NCI-H2081 treated with DMSO at 0.1 percent for 48 hours (cell line): ENCODE measurements at regions not wholly inside any gene's neighbourhood (a gene's known extent, or its start where the extent isn't known, plus 50 kb on each side); places are given as distances from the start of the nearest gene placed in this dataset.

Experiments
- DNase-seq: peaks from one replicate; lab custom pipeline; 2025; lab: John Stamatoyannopoulos, UW

DNA sequence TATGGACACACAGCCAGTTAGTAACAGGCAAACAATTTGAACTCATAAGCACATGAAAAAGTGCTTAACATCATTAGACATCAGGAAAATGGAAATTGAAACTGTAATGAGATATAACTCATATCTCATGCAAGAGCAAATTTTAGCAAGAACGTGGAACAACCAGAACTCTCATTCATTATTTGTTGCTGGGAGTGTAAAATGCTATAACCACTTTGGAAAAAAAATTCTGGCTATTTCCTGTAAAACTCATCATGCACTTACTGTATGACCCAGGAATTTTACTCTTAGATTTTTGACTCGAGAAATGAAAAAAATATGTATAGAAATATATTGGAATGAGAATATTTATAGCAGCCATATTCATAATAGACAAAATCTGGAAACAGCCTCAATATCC, 205.7 kb upstream of the PUM3 start:
- no peak for DNase-seq

DNA sequence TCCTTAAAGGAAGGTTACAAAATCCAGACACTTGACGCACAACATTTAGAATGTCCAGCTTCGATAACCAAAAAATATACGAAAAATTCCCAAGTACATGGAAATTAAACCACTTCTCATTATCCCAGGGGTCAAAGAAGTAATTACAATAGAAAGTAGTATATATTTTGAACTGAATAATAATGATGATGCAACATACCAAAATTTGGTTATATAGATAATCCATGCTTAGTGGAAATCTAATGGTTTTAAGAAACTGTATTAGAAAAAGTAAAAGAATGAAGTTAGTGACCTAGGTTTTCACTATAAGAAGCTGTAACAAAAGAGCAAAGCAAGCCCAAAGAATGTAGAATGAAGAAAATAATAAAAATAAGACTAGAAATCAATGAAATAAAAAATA, 204.0 kb upstream of the PUM3 start:
- DNase-seq, result no peak

DNA sequence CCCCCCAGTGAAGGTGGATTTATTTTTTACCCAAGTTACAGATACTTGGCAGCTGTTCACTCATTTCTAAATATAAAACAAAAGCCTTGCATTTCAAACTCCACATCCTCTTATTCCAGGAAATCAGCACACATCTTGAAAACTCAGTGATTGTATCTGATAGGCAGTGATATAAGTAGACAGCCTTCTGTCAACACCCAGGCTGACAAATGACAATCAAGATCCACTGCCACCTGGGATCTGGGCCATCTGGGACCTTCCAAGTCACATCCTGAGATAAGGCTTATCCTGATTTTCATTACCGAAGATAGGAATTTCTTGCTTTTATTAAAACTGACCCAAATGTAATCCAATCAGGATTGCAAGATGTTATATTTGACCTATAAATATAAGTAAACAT, 201.3 kb upstream of the PUM3 start:
- DNase-seq, result no peak

DNA sequence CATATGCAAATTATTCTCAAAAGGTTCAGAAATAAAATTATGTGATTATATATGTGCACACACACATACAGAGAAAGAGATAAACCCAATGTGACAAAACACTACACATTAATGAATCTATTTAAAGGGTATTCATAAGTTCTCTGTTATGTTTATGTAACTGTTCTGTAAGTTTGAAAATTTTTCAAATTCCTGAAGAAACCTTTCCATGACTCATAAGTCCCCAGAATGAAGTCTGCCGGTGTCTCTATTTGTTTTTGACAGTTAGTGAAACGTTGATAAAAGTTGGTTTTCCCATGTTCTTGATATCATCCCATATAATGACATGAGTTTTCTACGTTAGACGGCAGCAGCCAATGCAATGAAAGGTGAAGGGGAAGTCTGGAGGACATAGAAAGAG, 199.5 kb upstream of the PUM3 start:
- no peak for DNase-seq

DNA sequence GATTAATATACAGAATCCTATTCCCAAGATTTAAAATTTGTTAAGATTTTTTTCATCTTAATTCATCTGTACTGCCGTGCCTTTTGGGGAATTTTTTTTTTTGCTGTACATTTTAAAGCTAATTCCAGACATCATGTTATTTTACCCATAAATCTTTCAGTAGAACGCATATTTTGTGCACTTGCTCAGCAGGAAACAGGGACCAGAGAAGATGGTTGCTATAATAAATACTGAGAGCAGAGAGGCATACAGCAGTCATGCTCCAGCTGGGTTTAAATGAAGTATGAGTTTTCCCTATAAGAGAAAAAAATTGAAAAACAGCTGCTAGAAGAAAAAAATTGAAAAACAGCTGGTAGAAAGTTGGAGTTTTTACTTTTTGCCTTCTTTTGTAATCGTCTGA, 196.9 kb upstream of the PUM3 start:
- no peak for DNase-seq

DNA sequence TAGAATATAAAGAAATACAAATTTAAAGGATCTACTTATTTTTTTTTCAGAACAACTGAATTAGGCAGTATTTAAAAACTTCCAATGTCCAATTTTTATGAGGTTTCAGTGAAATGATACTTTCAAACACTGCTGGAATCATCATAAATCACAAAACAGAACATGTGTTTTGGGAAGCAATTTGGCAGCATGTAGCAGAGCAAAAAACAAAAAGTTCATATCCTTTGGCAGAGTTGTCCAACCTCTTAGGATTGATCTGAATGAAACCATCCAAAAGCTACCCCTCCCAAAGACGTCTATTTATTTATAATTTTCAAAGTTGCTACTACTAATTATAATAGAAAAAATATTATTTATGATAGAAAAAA, 192.4 kb upstream of the PUM3 start:
- DNase-seq, result no peak

DNA sequence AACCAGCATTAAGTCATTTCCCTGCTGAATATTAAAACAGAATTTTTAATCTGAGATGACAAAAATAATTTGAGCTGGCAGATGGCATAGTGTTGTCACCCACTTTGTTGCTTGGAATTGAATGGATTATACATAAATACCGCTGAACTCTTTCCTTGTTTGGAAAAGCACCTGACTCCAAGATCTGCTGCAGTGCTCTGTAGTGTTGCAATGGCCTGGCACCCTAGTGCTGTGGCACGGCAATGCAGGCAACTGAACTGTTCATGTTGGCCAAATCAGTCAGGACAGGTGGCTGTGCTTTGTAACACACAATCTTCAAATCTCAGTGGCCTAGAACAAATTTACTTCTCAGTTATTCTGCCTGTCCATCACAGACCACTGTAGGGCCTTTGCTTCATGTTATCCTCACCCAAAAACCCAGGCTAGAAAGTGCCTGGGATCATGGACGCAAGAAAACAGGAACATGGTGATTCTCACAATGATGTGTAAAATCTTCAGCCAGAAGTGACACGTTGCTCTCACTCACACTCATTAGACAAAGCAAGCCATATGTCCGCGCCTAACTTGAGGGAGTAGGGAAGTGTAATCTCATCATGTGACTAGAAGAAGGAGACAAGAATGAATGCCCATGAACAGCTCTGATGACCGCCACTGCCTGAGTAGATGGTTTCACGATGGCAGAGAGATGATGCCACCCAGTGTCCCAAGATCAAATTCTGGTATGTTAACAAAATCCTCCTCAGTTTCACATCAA, 191.9 kb upstream of the PUM3 start:
- no peak for DNase-seq

DNA sequence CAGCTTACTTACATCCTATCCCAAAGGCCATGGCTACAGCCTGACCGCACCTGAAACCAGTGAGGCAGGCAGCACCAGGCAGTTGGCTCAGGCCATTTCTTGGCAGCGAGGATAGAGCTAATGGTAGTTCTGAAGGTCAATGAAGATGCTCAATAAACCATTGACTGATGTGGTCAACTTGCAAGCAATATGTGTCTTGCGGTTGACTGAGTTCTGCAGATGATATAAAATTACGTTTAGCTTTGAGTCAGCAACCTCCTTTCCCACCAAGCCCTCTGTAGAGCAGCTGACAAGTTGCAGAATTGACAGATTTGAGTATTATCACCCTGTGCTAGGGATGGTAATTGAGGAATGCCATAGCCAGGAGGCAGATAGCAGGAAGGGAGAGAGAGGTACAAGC, 189.0 kb upstream of the PUM3 start:
- DNase-seq, result no peak

DNA sequence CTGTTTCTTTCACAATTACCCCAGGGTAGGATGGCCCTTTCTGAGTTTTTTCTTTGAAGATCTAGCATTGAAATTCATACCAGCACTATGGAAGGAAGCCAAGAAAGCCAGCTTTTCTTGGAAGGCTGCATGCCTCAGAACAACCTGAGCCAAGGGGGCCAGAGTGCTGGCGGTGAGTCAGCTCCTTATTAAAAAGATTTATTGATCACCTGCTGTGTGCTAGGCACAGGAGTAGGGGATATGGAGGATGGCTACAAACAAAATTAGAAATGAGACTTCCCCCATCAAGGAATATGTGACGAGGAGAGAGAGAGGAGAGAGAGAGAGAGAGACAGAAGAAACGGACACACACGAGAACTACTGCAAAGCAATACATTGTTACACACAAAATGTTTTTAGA, 184.6 kb upstream of the PUM3 start:
- DNase-seq, result no peak

DNA sequence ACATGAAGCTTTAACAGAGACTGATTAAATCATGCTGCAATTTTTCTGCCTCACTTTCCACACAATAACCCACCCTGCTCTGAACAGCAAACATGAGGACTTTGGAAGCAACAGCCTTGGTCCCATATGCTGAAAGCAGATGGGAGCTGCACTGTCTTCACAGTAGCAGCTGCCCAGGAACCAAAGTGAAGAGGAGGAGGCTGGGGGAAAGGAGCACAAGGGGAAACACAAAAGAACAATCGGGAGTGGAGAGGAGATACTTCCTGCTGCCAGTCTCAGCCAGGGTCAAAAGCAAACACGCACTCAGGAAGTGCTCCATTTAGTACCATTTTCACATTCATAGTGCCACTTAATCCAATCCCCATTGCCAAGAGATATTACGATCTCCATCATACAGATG, 183.3 kb upstream of the PUM3 start:
- peak; percentile 75 for DNase-seq

DNA sequence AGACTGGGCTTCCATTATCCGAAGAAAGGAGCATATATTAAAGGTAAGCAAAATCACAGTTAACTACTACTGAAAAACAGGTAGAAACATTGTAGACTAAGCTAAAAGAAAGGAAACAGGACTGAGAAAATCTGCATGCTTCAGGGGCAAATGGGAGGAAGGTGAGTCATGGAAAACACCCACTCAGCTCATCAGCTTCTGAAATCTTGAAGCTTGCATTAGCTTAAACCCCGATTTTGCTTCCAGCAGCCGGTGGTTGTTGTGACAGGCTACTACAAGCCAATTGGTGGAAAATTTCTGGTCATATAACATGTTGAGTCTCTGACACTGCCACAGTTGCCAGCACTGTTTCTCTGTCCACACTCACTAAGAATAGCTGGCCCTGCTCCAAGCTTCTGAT, 179.6 kb upstream of the PUM3 start:
- DNase-seq, result no peak

DNA sequence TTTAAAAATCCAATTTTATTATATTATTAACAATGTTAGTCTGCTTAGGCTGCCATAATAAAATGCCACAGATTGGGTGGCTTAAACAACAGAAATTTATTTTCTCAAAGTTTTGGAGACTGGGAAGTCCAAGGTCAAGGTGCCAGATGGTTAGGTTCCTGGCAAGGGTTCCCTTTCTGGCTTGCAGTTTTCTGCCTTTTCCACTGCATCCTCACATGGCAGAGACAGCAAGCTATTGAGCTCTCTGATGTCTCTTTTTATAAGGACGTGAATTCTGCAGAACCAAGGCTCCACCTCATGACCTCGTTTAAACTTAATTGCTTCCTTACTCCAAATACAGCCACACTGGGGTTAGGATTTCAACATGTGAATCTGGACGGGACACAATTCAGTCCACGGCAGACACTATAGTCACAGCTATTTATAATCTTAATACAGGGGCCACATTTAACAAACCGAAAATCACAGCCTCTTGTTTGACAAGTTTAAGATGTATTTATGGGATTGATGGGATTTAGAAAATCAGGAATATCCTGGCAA, 174.9 kb upstream of the PUM3 start:
- DNase-seq, result no peak

DNA sequence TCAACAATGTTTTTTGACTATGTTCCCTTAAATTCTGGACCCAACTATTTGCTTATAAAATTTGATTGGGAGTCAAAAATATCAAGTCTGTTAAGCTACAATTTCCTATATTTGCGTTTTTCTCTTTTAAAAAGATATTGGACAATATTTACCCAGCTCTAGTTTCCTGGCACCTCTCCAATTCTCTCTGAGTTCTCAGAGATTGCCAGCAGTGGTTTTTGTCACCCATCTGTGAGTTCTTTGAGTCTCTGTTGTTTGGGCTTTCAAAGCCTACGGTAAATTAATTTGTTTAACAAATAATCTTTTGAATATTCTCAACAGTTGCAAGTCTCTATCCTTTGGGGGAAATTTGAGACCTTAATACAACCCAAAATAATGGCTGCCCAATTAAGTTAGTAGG, 174.2 kb upstream of the PUM3 start:
- peak; percentile 35 for DNase-seq

DNA sequence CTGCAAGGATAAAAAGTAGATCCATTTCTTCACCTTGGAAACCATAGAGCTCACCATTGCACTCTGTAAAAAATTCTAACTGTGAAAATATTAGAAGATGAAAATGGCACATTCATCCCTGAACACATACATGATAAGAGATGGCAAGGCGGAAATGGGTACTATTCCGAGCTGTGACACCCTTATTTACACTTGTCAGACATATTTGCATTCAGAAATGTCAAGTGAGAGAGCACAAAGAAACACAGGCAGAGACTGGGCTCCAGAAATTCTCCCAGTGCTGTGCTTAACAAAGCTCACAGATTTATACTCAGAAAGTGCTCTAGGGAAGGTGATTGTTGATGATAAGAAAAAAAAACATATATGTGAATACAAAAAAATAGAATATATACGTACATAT, 170.3 kb upstream of the PUM3 start:
- no peak for DNase-seq

DNA sequence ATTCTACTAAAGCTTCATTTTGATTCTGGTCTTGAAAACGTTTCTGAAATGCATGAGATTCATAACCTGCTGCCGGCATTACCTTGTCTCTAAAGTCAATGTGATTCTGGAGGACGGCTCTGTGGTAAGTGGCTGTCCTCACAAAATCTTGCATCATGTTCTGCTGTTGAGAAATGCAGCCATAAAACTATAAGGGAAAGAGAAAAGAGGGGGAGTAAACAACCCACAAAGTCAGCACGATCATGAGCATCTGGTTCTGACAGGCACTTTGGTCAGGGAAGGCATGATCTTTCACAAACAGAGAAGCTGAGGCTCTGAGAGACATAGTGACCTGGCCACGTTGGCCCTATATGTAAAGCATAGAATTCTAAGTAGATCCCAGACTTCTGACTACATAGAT, 168.9 kb upstream of the PUM3 start:
- no peak for DNase-seq

DNA sequence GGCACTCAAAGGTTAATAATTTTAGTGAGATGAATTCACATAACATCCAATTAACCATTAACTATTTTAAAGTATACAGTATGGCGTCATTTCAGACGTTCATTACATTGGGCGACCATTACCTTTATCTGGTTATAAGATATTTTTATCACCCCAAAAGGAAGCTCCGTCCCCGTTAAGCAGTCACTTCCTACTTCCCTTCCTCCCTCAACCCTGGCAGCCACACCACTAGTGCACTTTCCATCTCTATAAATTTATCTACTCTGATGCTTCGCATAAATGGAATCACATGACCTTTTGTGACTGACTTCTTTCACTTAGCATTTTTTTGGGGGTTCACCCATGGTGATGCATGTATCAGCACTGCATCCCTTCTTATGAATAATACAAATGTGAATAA, 168.3 kb upstream of the PUM3 start:
- no peak for DNase-seq

DNA sequence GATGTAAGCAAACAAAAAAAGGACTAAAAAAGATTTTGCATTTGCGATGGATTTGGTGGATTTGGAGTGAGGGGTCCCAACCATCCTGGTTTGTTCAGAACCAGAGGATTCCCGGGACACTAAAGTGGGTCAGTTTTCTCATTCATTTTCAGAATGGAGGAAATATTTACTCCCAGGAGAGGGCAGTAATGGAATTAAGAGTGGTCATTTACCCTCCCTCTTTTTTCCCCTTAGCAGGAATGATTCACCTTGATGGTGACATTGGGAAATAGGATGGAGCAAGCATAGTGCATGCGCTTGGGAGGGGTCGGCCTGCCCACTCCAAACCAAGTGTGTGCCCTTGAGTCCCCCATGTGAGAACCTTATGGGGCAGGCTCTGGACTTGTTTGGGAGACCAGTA, 164.2 kb upstream of the PUM3 start:
- DNase-seq, result no peak

DNA sequence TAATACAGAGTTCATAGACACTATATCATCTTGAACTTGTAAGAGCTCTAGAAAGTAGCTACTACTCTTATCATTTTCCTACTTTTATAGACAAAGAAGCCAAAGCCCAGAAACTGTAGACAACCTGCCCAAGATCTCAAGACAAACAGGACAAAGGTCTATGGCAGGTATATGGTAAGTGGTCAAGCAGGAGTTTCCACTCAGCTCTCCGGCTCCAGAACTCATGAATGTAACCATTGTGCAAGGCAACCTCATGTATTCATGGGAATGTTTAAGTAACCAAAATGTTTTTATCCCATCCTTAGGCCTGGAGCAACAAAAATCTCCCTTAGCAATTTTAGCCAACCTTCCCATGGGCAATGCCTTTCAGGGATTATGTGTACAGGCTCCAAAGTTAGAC, 163.4 kb upstream of the PUM3 start:
- no peak for DNase-seq

DNA sequence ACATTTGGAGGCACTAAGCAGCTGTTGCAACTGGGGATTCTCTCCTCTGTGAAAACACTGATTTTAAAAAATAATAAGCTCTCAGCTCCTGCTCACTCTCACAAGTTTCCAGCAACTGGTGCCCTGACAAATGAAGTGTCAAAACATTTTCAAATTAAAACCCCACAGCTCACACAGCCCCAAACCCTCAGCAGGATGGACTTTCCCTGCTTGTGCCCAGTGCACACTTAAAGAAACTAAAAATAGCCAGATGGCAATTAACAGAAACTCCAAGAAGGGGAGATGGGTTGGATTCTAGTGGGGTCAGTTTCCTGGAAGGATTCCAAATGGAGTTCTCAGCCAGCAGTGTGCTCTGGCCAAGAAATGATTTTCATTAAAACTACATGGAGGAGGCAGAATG, 163.0 kb upstream of the PUM3 start:
- DNase-seq, result no peak

DNA sequence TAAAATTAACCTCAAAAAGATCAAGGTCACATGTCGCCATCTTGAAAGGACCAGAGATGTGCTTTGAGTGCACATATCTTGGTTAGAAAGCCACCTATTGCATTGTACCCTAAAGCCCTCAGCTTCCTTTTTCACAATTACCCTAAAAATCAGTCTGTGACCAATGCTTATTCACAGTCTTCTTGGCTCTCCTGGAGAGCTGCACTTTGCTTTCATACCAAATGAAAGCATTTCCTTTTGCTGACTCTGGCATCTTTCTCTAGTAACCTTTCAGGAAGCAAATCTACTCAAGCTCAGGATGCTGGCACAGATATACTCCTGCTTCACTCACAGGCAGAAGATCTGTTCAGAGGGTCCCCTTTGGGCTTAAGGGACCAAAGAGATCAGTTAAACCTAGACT, 160.7 kb upstream of the PUM3 start:
- DNase-seq, result no peak

DNA sequence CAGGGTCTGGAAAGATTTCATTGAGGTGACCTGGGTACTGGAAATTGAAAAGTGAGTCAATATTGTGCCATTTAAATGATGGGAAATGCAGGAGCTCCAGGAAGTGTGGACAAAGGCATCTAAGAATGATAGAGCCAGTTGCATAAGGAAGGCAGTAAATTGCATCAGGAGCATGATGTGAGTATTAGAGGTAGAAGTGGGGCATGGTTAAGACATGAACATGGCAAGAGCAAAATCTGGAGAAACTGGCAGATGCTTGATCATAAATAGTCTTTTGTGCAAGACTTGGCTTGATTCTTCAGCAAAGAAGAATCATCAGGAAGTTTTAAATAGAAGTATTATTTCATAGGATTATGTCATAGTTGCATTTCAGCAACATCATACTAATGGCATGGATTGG, 157.4 kb upstream of the PUM3 start:
- no peak for DNase-seq

DNA sequence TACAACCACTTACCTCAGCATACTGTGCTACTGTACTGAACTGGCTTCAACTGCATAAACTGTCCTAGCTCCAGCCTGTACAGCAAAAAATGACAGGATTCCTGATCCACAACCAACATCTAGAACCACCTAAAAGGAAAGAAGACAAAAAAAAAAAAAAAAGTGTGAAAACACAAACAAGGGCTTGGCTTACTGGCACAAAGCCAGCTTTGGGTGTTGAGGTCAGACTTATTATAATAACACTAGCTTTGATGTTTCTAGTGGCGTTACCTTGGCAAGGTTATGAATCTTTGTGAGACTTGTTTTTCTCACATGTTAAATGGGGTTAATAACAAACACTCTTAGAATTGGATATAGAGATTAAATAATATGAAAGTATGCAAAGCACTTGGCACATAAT, 148.5 kb upstream of the PUM3 start:
- DNase-seq, result no peak

DNA sequence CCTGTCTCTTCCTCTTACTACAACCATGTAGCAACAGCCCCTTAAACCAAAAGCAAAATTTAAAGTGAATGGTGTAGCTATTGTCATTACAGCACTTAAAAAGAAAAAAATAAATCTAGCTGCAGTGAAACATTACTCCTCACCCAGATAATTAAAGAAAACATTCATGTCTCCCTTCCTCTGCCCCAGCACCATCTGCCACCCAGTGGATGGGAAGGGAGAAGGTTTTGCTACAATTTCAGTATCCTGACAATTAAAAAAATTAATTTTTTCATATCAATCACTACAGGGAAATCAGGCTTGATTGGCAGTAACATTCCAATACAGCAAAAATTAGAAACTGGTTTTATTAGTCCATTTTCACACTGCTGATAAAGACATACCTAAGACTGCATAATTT, 147.4 kb upstream of the PUM3 start:
- no peak for DNase-seq

DNA sequence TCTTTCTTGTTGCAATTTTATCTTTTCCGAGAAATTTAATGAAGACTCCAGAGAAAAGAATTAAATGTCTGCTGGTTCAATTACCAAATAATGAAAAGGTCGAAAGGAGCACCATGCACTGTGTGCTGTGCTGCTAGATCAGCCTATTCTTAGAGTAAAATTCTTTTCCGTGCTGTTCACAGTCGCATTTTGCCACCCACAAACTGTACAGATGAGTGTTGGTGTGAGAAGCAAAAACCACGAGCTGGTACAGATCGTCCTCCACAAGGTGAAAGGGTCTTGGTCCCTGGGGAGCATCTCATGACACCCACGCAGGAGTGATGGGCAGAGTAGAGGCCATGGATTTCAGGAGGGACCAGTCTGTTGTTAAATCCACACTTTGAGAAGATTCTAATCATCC, 143.8 kb upstream of the PUM3 start:
- DNase-seq, result no peak

DNA sequence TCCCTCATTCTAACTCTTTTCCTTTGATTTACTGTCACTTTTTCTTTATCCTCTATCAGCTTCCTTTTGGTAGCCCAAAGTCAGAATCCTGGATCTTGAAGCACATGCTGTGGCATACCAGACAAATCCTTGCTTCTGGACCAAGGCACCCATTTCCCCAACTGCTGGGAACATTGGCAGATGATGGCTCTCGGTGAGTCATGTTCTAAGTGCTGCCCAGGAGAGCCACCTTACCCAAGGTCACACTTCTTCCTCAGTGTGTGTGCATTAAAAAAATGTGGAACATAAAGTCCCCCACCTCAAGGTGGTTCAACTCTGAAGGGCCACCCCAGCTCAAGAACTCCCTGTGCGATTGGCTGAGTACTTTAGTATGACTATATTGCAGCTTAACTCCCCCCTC, 141.4 kb upstream of the PUM3 start:
- no peak for DNase-seq
